HEK293 (cell line): ENCODE measurements at regions not wholly inside any gene's neighbourhood (a gene's known extent, or its start where the extent isn't known, plus 50 kb on each side); places are given as distances from the start of the nearest gene placed in this dataset.

Experiments
- CTCF ChIA-PET: fragments of 350-600 bp; formaldehyde crosslinking; extraction: SDS; loops from one replicate; lab custom pipeline; 2021; ENCODE audit warnings: antibody characterized with exemption; lab: Yijun Ruan, JAX
- POLR2A ChIA-PET: fragments of 300-600 bp; formaldehyde crosslinking; extraction: SDS; loops from one replicate; lab custom pipeline; 2020; ENCODE audit warnings: antibody characterized with exemption, inconsistent platforms; lab: Yijun Ruan, JAX
- H3K27ac ChIP-seq: fragments of 200-500 bp; sonication (Bioruptor generic); 2 replicates; pipeline ENCODE4 v1.5.1; 2014; ENCODE audit warnings: low read depth, low read length, control low read depth, inconsistent platforms; ENCODE audit errors: extremely low read depth
- H3K36me3 ChIP-seq, 2 experiments: fragments of 200-500 bp in 1 of 2; sonication (Bioruptor generic) in 1 of 2; 1 replicate in 1 of 2; 2 replicates in 1 of 2; pipeline ENCODE4 v1.5.1; 2014 to 2017; ENCODE audit warnings: inconsistent platforms in 2 of 2, low read length in 2 of 2; ENCODE audit not compliant: control insufficient read depth in 2 of 2, insufficient read depth in 1 of 2
- H3K4me1 ChIP-seq: fragments of 200-500 bp; sonication (Bioruptor generic); 2 replicates; pipeline ENCODE4 v1.5.1; 2014; ENCODE audit warnings: mild to moderate bottlenecking, low read length, inconsistent platforms; ENCODE audit not compliant: control insufficient read depth, insufficient read depth
- H3K4me3 ChIP-seq: 2 replicates; pipeline ENCODE4 v1.5.1; 2011; ENCODE audit warnings: low read depth, mild to moderate bottlenecking, control low read depth, low read length, moderate library complexity
- H3K9me3 ChIP-seq: fragments of 200-500 bp; sonication (Bioruptor generic); 2 replicates; pipeline ENCODE4 v1.5.1; 2014; ENCODE audit warnings: low read depth, low read length, inconsistent platforms; ENCODE audit not compliant: control insufficient read depth, insufficient read depth
- EGR2 ChIP-seq: fragments of 450-650 bp; formaldehyde crosslinking; IDR thresholded peaks from 2 replicates; pipeline ENCODE4 v1.5.1; 2016; ENCODE audit warnings: low read depth, missing biosample characterization, missing genetic modification characterization
- GLIS2 ChIP-seq: fragments of 450-650 bp; formaldehyde crosslinking; IDR thresholded peaks from 2 replicates; pipeline ENCODE4 v1.5.1; 2016; ENCODE audit warnings: missing biosample characterization, missing genetic modification characterization
- HOXD13 ChIP-seq: sonication (generic); formaldehyde crosslinking; IDR thresholded peaks from 2 replicates; pipeline ENCODE4 v1.8.0; 2022; ENCODE audit warnings: missing genetic modification reagents, borderline replicate concordance
- KLF1 ChIP-seq: fragments of 450-650 bp; formaldehyde crosslinking; IDR thresholded peaks from 2 replicates; pipeline ENCODE4 v1.5.1; 2016; ENCODE audit warnings: missing biosample characterization, missing genetic modification characterization
- PRDM1 ChIP-seq: fragments of 450-650 bp; formaldehyde crosslinking; IDR thresholded peaks from 2 replicates; pipeline ENCODE4; 2016; ENCODE audit warnings: missing biosample characterization, missing genetic modification characterization
- SP2 ChIP-seq: fragments of 450-650 bp; formaldehyde crosslinking; IDR thresholded peaks from 2 replicates; pipeline ENCODE4 v1.5.1; 2016; ENCODE audit warnings: missing biosample characterization, missing genetic modification characterization
- TRIM28 ChIP-seq: IDR thresholded peaks from 2 replicates; pipeline ENCODE4 v1.6.1; 2011; ENCODE audit warnings: low read length, control low read depth, borderline replicate concordance
- YY1 ChIP-seq: fragments of 450-650 bp; formaldehyde crosslinking; IDR thresholded peaks from 2 replicates; pipeline ENCODE4 v1.5.1; 2018; ENCODE audit warnings: missing biosample characterization, missing genetic modification characterization
- YY2 ChIP-seq: fragments of 450-650 bp; formaldehyde crosslinking; IDR thresholded peaks from 2 replicates; pipeline ENCODE4 v1.5.1; 2016; ENCODE audit warnings: missing biosample characterization, missing genetic modification characterization
- ZBTB21 ChIP-seq: fragments of 450-650 bp; formaldehyde crosslinking; IDR thresholded peaks from 2 replicates; pipeline ENCODE4 v1.5.1; 2017; ENCODE audit warnings: missing biosample characterization, missing genetic modification characterization
- ZEB2 ChIP-seq: fragments of 450-650 bp; formaldehyde crosslinking; IDR thresholded peaks from 2 replicates; pipeline ENCODE4 v1.5.1; 2016; ENCODE audit warnings: missing biosample characterization, missing genetic modification characterization
- ZFP37 ChIP-seq: fragments of 450-650 bp; formaldehyde crosslinking; IDR thresholded peaks from 2 replicates; pipeline ENCODE4 v1.5.1; 2016; ENCODE audit warnings: missing biosample characterization, missing genetic modification characterization
- ZNF112 ChIP-seq: fragments of 450-650 bp; formaldehyde crosslinking; IDR thresholded peaks from 2 replicates; pipeline ENCODE4 v1.5.0; 2017; ENCODE audit warnings: missing biosample characterization, missing genetic modification characterization
- ZNF146 ChIP-seq: fragments of 450-650 bp; formaldehyde crosslinking; IDR thresholded peaks from 2 replicates; pipeline ENCODE4 v1.5.1; 2016; ENCODE audit warnings: missing biosample characterization, missing genetic modification characterization
- ZNF174 ChIP-seq: fragments of 450-650 bp; formaldehyde crosslinking; IDR thresholded peaks from 2 replicates; pipeline ENCODE4 v1.5.0; 2017; ENCODE audit warnings: missing biosample characterization, mild to moderate bottlenecking, missing genetic modification characterization
- ZNF2 ChIP-seq: fragments of 450-650 bp; formaldehyde crosslinking; IDR thresholded peaks from 2 replicates; pipeline ENCODE4 v1.5.1; 2016; ENCODE audit warnings: missing biosample characterization, missing genetic modification characterization
- ZNF223 ChIP-seq: fragments of 450-650 bp; formaldehyde crosslinking; IDR thresholded peaks from 2 replicates; pipeline ENCODE4 v1.5.1; 2016; ENCODE audit warnings: missing biosample characterization, missing genetic modification characterization
- ZNF354C ChIP-seq: fragments of 450-650 bp; formaldehyde crosslinking; IDR thresholded peaks from 2 replicates; pipeline ENCODE4 v1.5.1; 2016; ENCODE audit warnings: missing biosample characterization, missing genetic modification characterization, low read depth, borderline replicate concordance
- ZNF416 ChIP-seq: fragments of 450-650 bp; formaldehyde crosslinking; IDR thresholded peaks from 2 replicates; pipeline ENCODE4 v1.5.1; 2016; ENCODE audit warnings: missing biosample characterization, missing genetic modification characterization
- ZNF521 ChIP-seq: fragments of 450-650 bp; formaldehyde crosslinking; IDR thresholded peaks from 2 replicates; pipeline ENCODE4 v1.5.1; 2017; ENCODE audit warnings: missing biosample characterization, mild to moderate bottlenecking, missing genetic modification characterization
- ZNF561 ChIP-seq: fragments of 450-650 bp; IDR thresholded peaks from 2 replicates; pipeline ENCODE4 v1.5.1; 2018; ENCODE audit warnings: missing biosample characterization, missing genetic modification characterization, borderline replicate concordance
- ZNF654 ChIP-seq: fragments of 450-650 bp; formaldehyde crosslinking; IDR thresholded peaks from 2 replicates; pipeline ENCODE4 v1.5.1; 2016; ENCODE audit warnings: low read depth, missing biosample characterization, missing genetic modification characterization
- ZNF660 ChIP-seq: fragments of 450-650 bp; IDR thresholded peaks from 2 replicates; pipeline ENCODE4 v1.5.1; 2018; ENCODE audit warnings: missing biosample characterization, mild to moderate bottlenecking, missing genetic modification characterization
- ZNF664 ChIP-seq: fragments of 450-650 bp; formaldehyde crosslinking; IDR thresholded peaks from 2 replicates; pipeline ENCODE4 v1.5.1; 2016; ENCODE audit warnings: missing biosample characterization, missing genetic modification characterization
- ZSCAN30 ChIP-seq: fragments of 450-650 bp; IDR thresholded peaks from 2 replicates; pipeline ENCODE4 v1.5.1; 2018; ENCODE audit warnings: missing biosample characterization, mild to moderate bottlenecking, missing genetic modification characterization, moderate library complexity
- TF ChIP-seq, protein P1 (sequence below): fragments of 450-650 bp; formaldehyde crosslinking; IDR thresholded peaks from 2 replicates; pipeline ENCODE4 v1.5.1; 2016; ENCODE audit warnings: missing biosample characterization, missing genetic modification characterization
- TF ChIP-seq, protein P2 (sequence below): fragments of 450-650 bp; formaldehyde crosslinking; IDR thresholded peaks from 2 replicates; pipeline ENCODE4 v1.5.1; 2016; ENCODE audit warnings: missing biosample characterization, missing genetic modification characterization
- TF ChIP-seq, protein P3 (sequence below): fragments of 450-650 bp; formaldehyde crosslinking; IDR thresholded peaks from 2 replicates; pipeline ENCODE4 v1.5.1; 2016; ENCODE audit warnings: missing biosample characterization, missing genetic modification characterization
- TF ChIP-seq, protein P4 (sequence below): fragments of 450-650 bp; formaldehyde crosslinking; IDR thresholded peaks from 2 replicates; pipeline ENCODE4 v1.5.1; 2016; ENCODE audit warnings: missing biosample characterization, missing genetic modification characterization

DNA sequence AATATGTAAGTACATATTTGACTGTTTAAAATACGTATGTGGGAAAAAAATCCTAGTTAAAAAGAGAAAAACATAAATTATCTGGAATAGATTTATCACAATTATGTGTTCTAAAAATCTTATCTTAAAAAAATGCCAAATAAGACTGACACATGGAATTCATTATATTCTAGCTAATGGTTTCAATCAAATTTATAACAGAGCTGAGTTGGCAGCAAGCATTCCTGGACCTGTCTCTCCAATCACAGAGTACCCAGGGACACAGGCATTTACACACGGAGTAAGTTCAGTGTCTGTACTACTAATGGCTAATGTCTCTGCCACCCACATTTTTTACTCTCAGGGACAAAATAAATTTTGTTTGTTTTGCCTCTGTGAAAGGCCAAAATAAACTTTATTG lies 122.3 kb downstream of the RPS12 start (continued):
- no peak for TF ChIP-seq ZNF416 (tag by site-specific recombination)
- no peak for TF ChIP-seq GLIS2 (tag by site-specific recombination)
- no peak for TF ChIP-seq ZNF354C
- TF ChIP-seq KLF1 (tag by site-specific recombination), result no peak
- TF ChIP-seq, protein P1, sequence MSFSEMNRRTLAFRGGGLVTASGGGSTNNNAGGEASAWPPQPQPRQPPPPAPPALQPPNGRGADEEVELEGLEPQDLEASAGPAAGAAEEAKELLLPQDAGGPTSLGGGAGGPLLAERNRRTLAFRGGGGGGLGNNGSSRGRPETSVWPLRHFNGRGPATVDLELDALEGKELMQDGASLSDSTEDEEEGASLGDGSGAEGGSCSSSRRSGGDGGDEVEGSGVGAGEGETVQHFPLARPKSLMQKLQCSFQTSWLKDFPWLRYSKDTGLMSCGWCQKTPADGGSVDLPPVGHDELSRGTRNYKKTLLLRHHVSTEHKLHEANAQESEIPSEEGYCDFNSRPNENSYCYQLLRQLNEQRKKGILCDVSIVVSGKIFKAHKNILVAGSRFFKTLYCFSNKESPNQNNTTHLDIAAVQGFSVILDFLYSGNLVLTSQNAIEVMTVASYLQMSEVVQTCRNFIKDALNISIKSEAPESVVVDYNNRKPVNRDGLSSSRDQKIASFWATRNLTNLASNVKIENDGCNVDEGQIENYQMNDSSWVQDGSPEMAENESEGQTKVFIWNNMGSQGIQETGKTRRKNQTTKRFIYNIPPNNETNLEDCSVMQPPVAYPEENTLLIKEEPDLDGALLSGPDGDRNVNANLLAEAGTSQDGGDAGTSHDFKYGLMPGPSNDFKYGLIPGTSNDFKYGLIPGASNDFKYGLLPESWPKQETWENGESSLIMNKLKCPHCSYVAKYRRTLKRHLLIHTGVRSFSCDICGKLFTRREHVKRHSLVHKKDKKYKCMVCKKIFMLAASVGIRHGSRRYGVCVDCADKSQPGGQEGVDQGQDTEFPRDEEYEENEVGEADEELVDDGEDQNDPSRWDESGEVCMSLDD, result no peak
- no peak for TF ChIP-seq TRIM28
- TF ChIP-seq ZNF112, result no peak
- no peak for TF ChIP-seq ZNF174 (tag by site-specific recombination)
- TF ChIP-seq ZBTB21 (tag by site-specific recombination), result no peak

DNA sequence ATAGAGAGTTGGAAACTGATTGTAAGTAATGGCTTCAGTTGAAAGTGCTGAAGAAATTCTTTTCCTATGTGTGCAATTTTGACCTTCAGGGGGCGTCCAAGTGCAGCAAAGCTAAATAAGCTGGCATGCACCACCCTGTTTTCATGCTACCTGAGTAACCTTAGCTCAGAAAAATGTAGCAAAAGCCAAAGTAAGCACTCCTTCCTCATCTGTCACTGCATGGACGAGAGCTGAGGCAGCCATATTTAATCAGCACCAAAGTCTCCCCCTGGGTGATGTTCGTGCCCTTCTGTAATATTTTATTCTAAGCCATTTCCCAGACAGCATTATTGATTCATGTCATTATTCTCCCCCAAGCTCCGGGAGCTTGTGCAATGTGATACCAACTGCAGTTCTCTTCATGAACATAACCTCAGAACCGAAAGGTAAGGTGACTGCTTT lies 123.1 kb downstream of the RPS12 start:
- H3K4me3 ChIP-seq, result no peak overlapping the region
- H3K27ac ChIP-seq, result no peak overlapping the region
- H3K36me3 ChIP-seq, result no peaks in the 10 kb centered on the region
- H3K9me3 ChIP-seq, result no peaks in the 10 kb centered on the region
- ChIA-PET POLR2A (no interaction called here), CTCF (interaction anchor here (0.5 to 2.7 kb wide), 25 partner anchors 10 to 985 kb away, joined by 3 to 12 read pairs (median 4); no protein-coding TSS in a partner anchor)
- peaks cover 8% of the 10 kb centered on the region for H3K4me1 ChIP-seq
- TF ChIP-seq ZFP37 (tag by site-specific recombination), result 0 out of 2 replicates have a peak, but pooled peaks have one; percentile 39
- TF ChIP-seq EGR2 (tag by site-specific recombination), result no peak
- TF ChIP-seq SP2, result no peak
- TF ChIP-seq ZNF561, result no peak
- TF ChIP-seq, protein P2, sequence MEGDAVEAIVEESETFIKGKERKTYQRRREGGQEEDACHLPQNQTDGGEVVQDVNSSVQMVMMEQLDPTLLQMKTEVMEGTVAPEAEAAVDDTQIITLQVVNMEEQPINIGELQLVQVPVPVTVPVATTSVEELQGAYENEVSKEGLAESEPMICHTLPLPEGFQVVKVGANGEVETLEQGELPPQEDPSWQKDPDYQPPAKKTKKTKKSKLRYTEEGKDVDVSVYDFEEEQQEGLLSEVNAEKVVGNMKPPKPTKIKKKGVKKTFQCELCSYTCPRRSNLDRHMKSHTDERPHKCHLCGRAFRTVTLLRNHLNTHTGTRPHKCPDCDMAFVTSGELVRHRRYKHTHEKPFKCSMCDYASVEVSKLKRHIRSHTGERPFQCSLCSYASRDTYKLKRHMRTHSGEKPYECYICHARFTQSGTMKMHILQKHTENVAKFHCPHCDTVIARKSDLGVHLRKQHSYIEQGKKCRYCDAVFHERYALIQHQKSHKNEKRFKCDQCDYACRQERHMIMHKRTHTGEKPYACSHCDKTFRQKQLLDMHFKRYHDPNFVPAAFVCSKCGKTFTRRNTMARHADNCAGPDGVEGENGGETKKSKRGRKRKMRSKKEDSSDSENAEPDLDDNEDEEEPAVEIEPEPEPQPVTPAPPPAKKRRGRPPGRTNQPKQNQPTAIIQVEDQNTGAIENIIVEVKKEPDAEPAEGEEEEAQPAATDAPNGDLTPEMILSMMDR (tag by site-specific recombination), result peak; percentile 53
- no peak for TF ChIP-seq HOXD13 (CRISPR knock-in tag)
- TF ChIP-seq ZEB2, result 0 out of 2 replicates have a peak, but pooled peaks have one; percentile 40
- TF ChIP-seq, protein P3, sequence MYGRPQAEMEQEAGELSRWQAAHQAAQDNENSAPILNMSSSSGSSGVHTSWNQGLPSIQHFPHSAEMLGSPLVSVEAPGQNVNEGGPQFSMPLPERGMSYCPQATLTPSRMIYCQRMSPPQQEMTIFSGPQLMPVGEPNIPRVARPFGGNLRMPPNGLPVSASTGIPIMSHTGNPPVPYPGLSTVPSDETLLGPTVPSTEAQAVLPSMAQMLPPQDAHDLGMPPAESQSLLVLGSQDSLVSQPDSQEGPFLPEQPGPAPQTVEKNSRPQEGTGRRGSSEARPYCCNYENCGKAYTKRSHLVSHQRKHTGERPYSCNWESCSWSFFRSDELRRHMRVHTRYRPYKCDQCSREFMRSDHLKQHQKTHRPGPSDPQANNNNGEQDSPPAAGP (tag by site-specific recombination), result no peak
- TF ChIP-seq, protein P4, sequence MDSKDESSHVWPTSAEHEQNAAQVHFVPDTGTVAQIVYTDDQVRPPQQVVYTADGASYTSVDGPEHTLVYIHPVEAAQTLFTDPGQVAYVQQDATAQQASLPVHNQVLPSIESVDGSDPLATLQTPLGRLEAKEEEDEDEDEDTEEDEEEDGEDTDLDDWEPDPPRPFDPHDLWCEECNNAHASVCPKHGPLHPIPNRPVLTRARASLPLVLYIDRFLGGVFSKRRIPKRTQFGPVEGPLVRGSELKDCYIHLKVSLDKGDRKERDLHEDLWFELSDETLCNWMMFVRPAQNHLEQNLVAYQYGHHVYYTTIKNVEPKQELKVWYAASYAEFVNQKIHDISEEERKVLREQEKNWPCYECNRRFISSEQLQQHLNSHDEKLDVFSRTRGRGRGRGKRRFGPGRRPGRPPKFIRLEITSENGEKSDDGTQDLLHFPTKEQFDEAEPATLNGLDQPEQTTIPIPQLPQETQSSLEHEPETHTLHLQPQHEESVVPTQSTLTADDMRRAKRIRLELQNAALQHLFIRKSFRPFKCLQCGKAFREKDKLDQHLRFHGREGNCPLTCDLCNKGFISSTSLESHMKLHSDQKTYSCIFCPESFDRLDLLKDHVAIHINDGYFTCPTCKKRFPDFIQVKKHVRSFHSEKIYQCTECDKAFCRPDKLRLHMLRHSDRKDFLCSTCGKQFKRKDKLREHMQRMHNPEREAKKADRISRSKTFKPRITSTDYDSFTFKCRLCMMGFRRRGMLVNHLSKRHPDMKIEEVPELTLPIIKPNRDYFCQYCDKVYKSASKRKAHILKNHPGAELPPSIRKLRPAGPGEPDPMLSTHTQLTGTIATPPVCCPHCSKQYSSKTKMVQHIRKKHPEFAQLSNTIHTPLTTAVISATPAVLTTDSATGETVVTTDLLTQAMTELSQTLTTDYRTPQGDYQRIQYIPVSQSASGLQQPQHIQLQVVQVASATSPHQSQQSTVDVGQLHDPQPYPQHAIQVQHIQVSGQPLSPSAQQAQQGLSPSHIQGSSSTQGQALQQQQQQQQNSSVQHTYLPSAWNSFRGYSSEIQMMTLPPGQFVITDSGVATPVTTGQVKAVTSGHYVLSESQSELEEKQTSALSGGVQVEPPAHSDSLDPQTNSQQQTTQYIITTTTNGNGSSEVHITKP (tag by site-specific recombination), result peak; percentile 77
- TF ChIP-seq PRDM1, result peak; percentile 89
- TF ChIP-seq ZSCAN30 (tag by site-specific recombination), result peak; percentile 64; the same call in 1 of the 2 replicates
- TF ChIP-seq ZNF223, result peak; percentile 96
- peak; percentile 51; the same call in 1 of the 2 replicates for TF ChIP-seq ZNF664 (tag by site-specific recombination)
- peak; percentile 67 for TF ChIP-seq ZNF654
- 0 out of 2 replicates have a peak, but pooled peaks have one; percentile 35 for TF ChIP-seq YY2
- TF ChIP-seq ZNF521 (tag by site-specific recombination), result no peak
- TF ChIP-seq ZNF660 (tag by site-specific recombination), result 0 out of 2 replicates have a peak, but pooled peaks have one; percentile 54
- peak; percentile 74 for TF ChIP-seq ZNF2
- TF ChIP-seq TRIM28, result peak; percentile 81
- TF ChIP-seq YY1 (tag by site-specific recombination), result peak; percentile 53; the same call in 1 of the 2 replicates
- TF ChIP-seq ZNF146 (tag by site-specific recombination), result no peak
